Inflammatory macrophage treated with lipopolysaccharide for 1 hour (primary cell): ENCODE measurements at regions not wholly inside any gene's neighbourhood (a gene's known extent, or its start where the extent isn't known, plus 50 kb on each side); places are given as distances from the start of the nearest gene placed in this dataset.

Experiments used
- DNase-seq, 2 donors: peaks; one replicate each; pipeline ENCODE4 v3.0.0-alpha.2; 2020 to 2022

- DNase-seq, result no peak
These were observed 175.6 kb upstream of the RAB4A start for GRCh38 chr1:229095325-229095724.

- DNase-seq, result no peak
These were observed 173.6 kb upstream of the RAB4A start for GRCh38 chr1:229097356-229097755.

GRCh38 chr1:229098361-229098760 lies 172.6 kb upstream of the RAB4A start:
- no peak for DNase-seq

- no peak for DNase-seq
These were observed 171.9 kb upstream of the RAB4A start for GRCh38 chr1:229098903-229099578.

- DNase-seq, result no peak
These were observed 169.7 kb upstream of the RAB4A start for GRCh38 chr1:229101011-229101871.

GRCh38 chr1:229102741-229103391 lies 168.0 kb upstream of the RAB4A start:
- no peak for DNase-seq

DNA sequence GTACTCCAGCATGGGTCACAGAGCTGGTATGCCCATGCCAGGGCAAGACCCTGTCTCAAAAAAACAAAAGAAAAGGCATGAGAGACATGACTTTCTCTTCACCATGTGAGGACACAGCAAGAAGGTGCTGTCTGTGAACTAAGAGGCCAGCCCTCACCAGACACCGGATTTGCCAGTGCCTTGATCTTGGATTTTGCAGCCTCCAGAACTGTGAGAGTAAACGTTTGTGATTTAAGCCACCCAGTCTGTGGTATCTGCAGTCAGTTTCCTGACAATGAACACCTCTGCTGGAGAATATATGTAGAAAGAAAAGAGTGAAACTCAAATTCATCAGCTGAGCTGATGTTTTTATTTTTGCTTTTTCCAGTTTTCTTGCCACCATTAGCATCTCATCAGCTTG lies 166.3 kb upstream of the RAB4A start:
- DNase-seq, result no peak

DNA sequence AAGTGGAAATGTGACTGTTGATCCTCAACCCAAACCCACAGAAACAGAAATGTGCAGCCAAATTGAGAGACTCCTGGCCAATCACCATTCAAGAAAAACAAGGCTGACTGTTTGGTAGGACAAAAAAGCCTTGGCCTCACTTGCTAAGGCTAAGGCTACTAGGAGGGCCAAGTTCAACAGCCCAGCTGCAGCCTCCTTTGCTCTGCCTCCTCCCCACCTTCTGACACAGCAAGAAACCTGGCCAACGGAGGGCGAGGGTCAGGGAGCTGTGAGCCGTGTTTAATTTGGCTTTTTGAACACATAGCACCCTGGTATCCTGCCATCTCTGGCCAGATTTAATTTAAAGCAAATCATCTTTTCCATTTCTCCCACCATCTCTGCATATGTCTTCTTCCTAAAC lies 165.8 kb upstream of the RAB4A start:
- no peak for DNase-seq

DNA sequence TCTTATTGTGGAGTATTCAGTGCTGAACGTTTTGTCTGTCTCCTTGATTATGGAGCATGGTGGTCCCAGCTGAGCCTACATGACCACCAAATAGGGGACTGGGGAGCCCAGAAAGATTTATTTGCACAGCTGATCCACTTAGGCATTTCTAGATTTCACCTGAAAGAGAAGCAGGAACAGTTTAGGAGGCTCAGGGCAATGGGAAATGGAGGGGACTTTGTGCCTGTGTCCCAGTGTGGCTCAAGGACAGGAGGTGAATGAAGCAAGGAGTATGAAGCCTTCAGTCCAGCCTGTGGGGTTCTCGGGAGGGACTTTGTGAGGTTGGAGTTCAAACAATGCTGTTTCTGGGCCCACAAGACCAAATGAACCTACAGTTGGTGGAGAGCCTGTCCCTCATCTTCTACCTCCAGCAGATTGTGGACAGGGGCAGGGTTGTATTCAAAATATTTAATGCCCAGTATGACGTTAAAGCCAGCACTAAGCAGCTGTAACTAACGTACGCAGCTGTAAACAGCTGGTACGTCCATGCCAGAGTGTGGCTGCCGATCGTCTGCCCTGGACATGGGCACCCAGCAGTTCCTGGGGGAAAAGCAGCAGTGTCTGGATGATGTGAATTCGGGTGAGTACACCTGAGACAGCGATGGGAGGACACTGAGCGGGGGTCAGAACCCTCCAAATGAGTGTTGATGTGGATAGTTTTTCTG lies 164.9 kb upstream of the RAB4A start:
- DNase-seq, result no peak

GRCh38 chr1:229106526-229107125 lies 164.3 kb upstream of the RAB4A start:
- DNase-seq, result no peak

DNA sequence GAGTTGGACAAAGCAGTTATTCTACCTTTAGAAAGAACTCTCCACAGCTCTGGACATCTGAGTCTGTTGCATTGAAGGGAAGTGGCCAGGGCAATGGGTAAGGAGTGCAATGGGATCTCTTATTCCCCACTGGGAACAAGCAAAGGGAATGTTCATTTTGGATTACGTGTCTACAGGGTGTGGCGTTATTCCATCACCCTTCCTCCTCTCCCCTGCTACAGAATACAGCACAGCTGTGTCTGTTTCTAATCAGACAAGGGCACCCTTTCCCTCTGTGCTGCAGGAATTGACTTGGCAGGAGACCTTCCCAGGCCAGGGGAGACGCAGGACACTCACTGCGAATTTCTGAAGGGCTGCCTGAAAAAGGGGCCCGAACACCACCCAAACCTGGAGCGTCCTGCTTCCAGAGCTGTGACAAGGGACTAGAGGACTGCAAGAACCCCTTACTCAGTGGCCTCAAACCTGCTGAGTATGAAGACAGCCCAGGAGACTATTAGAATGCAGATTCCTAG lies 163.6 kb upstream of the RAB4A start:
- DNase-seq, result no peak

DNA sequence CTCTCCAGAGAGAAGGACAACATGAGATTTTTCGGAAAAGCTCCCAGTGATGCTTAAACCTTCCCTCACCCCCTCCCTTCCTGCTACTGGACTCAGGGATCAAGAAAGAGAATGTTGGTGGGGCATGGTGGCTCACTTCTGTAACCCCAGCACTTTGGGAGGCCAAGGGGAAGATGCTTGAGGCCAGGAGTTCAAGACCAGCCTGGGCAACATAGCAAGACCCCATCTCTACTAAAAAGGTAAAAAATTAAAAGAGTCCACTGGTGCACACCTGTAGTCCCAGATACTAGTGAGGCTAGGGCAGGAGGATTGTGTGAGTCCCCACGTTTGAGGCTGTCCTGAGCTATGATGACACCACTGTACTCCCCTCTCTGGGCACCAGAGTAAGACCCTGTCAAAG lies 162.9 kb upstream of the RAB4A start:
- no peak for DNase-seq

DNA sequence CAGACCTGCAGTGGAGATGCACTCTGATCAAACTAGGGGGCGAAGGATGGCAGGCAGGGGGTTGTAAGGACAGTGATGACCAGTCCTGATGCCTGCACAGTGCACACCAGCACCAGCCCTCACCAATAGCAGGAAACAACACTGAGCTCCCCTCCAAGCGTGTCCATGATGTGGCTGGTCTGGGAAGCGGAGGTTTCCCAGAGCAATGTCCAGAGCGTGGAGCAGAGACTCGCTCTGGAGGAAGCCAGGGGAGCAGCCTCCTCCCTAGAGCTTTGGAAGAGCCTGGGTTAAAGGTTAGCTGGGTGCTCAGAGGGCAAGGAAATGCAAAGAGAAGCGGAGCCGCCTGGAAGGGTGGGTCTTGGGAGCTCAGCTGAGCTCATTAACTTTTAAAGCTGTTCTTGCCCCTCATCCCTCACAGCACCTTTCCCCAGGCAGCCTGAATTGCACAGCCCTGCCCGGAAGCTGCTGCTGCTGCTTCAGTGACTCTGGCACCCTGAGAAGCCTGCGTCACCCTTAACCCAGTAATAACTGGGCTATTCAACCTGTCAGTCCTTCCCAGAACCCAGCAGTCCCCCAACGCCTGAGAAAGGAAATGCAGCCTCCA lies 162.2 kb upstream of the RAB4A start:
- DNase-seq, result no peak

DNA sequence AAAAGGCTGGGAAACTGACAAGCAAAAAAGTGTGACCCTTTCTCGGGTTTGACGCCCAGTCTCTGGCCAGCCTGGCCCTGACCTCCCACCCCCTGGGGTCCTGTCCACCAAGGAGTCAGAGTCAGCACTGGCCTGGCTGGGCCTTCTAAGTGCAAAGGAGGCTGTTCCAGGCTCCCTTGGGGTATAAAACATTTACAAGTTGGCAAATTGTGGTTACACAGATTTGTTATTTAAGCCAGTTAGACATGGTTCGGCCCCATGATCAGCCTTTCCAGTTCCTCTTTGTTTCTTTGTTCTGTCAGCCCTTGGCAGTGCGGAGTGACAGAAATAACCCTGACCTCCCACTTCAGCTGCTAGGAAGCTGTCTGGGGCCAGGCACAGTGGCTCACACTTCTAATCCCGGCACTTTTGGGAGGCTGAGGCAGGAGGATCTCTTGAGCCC lies 161.6 kb upstream of the RAB4A start:
- peak; percentile 36 to 51 for DNase-seq

- no peak for DNase-seq
These were observed 159.9 kb upstream of the RAB4A start for GRCh38 chr1:229110986-229111385.

- DNase-seq, result no peak
These were observed 159.1 kb upstream of the RAB4A start for GRCh38 chr1:229111703-229112319.

GRCh38 chr1:229112832-229113548 lies 157.9 kb upstream of the RAB4A start:
- no peak for DNase-seq

DNA sequence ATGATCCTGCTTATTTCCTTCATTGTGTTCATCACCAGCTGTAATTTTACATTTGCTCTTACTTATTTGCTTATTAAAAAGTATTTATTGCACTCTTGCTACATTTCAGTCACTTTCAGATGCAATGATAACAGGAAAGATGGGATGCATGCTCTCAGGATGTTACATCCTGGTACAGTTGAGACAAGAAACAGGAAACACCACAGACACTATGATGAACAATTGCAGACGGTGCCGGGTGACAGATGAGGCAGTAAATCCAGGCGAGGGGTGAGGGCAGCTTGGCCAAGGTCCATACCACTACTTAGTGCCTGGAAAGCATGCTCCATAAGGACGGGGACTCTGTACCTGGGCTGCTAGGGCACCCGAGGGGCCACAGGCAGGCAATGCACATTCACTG lies 156.6 kb upstream of the RAB4A start:
- DNase-seq, result no peak

DNA sequence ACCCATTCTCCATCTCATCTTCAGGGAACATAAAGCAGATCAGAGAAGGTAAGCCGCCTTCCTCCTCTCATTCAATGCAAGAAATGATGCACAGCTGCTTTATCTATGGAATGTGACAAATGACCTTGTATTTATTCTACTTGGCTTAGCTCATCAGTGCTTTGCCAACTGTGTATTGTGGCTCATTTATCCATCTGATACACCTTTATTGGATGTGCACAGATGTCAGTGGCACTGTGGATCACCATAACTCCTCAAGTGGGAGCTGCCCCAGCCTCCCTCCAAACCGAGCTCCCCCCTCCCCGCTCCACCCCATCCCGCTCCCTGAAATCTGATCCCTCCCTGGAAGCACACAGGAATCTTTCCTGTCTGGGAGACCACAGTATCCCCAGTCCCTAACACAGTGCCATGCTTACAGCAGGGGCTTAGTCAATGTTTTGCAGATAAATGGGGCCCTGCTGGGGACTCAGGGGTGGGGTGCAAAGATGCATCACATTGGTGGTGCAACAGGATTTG lies 156.0 kb upstream of the RAB4A start:
- no peak for DNase-seq

DNA sequence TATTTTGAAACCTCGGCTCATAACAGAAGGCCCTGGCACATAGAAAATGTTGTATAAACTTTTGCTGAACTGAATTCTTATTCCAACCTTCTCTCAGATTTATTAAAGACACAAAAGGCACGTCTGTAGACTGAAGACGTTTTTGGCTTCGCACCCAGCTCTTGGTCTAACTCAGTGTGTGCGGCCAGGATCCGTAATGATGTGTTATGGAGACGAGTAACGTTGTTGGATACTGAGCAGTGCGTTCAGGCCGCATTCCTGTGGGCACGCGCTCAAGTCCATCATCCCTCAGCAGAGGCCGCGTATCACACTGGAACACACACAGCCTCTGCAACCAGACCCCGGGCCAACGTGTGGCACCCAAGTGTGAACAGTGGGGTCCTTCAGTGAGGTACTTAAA lies 154.8 kb upstream of the RAB4A start:
- no peak for DNase-seq
